ENCODE measurements at regions not wholly inside any gene's neighbourhood (a gene's known extent, or its start where the extent isn't known, plus 50 kb on each side); places are given as distances from the start of the nearest gene placed in this dataset.

DNA sequence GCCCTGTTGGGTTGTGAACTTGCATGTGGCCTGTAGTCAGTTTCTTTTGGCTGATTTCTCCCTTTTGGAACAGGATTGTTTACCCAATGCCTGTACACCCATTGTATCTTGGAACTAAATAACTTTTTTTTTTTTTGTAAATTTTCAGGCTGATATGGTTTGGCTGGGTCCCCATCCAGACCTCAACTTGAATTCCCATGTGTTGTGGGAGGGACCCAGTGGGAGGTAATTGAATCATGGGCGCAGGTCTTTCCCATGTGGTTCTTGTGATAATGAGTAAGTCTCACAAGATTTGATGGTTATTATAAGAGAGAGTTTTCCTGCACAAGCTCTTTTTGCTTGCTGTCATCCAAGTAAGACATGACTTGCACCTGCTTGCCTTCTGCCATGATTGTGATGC is 253.8 kb upstream of the GBE1 start:
- no peak overlapping the region for H3K4me3 Mint-ChIP-seq
- no peaks in the 10 kb centered on the region for H3K27me3 Mint-ChIP-seq
- no peaks in the 10 kb centered on the region for H3K36me3 Mint-ChIP-seq (ENCODE audit: low read depth)
- POLR2A ChIA-PET, result no interaction called here
- no peak for DNase-seq
- intact Hi-C loops (cut with micrococcal nuclease), result no loop called here
- H3K27ac Mint-ChIP-seq, result no peak overlapping the region
- no peaks in the 10 kb centered on the region for H3K4me1 Mint-ChIP-seq
- CTCF ChIA-PET, result no interaction called here
- H3K9me3 Mint-ChIP-seq, result no peaks in the 10 kb centered on the region
- TF ChIP-seq, protein P1, sequence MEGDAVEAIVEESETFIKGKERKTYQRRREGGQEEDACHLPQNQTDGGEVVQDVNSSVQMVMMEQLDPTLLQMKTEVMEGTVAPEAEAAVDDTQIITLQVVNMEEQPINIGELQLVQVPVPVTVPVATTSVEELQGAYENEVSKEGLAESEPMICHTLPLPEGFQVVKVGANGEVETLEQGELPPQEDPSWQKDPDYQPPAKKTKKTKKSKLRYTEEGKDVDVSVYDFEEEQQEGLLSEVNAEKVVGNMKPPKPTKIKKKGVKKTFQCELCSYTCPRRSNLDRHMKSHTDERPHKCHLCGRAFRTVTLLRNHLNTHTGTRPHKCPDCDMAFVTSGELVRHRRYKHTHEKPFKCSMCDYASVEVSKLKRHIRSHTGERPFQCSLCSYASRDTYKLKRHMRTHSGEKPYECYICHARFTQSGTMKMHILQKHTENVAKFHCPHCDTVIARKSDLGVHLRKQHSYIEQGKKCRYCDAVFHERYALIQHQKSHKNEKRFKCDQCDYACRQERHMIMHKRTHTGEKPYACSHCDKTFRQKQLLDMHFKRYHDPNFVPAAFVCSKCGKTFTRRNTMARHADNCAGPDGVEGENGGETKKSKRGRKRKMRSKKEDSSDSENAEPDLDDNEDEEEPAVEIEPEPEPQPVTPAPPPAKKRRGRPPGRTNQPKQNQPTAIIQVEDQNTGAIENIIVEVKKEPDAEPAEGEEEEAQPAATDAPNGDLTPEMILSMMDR (IDR thresholded peaks at IDR 0.05), result no peak
- ATAC-seq (ENCODE audit: low read depth), result no peak

DNA sequence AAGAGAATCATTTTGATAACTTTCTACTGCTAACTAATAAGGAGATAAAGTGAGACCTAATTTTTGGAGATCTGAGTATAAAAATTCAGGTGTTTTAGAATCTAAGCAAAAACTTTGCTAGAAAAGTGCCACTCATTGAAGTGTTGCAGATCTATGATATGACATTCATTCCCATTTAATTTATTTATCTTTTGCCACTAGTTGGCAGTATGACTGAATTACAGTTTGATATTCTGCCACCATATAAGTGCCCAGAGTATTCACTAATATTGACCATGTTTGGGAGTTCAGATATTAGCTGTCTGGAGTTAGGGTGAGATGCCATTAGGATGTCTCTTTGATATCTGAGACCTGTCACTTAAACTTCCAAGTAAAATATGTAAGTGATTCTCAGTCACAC is 251.3 kb upstream of the GBE1 start:
- Mint-ChIP-seq H3K27me3 (no peaks in the 10 kb centered on the region), H3K4me3 (no peak overlapping the region), H3K9me3 (no peaks in the 10 kb centered on the region), H3K27ac (no peak overlapping the region), H3K4me1 (no peaks in the 10 kb centered on the region), H3K36me3 (ENCODE audit: low read depth) (no peaks in the 10 kb centered on the region)
- intact Hi-C loops (cut with micrococcal nuclease), result no loop called here
- TF ChIP-seq, protein P1 (IDR thresholded peaks at IDR 0.05), result no peak
- CTCF ChIA-PET, result no interaction called here
- DNase-seq, result no peak
- POLR2A ChIA-PET, result no interaction called here
- ATAC-seq (ENCODE audit: low read depth), result no peak

GRCh38 chr3:82011336-82011735 is 249.9 kb upstream of the GBE1 start:
- ATAC-seq (ENCODE audit: low read depth) (no peak), DNase-seq (no peak)
- H3K9me3 Mint-ChIP-seq, result peaks cover 4% of the 10 kb centered on the region
- ChIA-PET CTCF (no interaction called here), POLR2A (no interaction called here)
- TF ChIP-seq, protein P1 (IDR thresholded peaks at IDR 0.05), result no peak
- H3K27ac Mint-ChIP-seq, result no peak overlapping the region
- no peaks in the 10 kb centered on the region for H3K36me3 Mint-ChIP-seq (ENCODE audit: low read depth)
- H3K4me3 Mint-ChIP-seq, result no peak overlapping the region
- intact Hi-C loops (cut with micrococcal nuclease), result no loop called here
- no peaks in the 10 kb centered on the region for H3K4me1 Mint-ChIP-seq
- no peaks in the 10 kb centered on the region for H3K27me3 Mint-ChIP-seq

DNA sequence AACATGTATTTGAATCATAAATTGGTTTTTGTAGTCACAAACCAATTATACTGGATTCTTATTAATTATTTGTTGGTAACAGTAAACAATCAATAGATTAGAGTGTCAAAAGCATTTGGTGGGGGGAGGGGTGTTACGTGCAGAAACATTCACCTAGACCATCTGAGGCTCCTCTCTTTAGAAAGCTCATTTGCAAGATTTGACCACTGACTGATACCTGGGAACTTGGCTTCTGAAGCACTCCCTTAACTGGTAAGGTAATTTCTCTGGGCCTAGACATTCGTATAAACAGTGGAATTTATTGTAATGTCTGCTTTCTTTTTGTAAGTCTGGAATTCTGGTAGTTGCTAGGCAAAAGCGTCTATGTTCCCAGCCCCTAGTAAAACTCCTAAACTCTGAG is 243.8 kb upstream of the GBE1 start:
- Mint-ChIP-seq H3K4me1 (no peaks in the 10 kb centered on the region), H3K27me3 (no peaks in the 10 kb centered on the region), H3K36me3 (ENCODE audit: low read depth) (no peaks in the 10 kb centered on the region), H3K27ac (no peak overlapping the region), H3K4me3 (no peak overlapping the region), H3K9me3 (peaks cover 4% of the 10 kb centered on the region)
- TF ChIP-seq, protein P1 (IDR thresholded peaks at IDR 0.05), result no peak
- ATAC-seq (ENCODE audit: low read depth), result no peak
- intact Hi-C loops (cut with micrococcal nuclease), result no loop called here
- DNase-seq, result no peak
- ChIA-PET POLR2A (no interaction called here), CTCF (no interaction called here)

- DNase-seq (no peak), ATAC-seq (ENCODE audit: low read depth) (no peak)
- ChIA-PET POLR2A (no interaction called here), CTCF (no interaction called here)
- Mint-ChIP-seq H3K27ac (no peak overlapping the region), H3K36me3 (ENCODE audit: low read depth) (no peaks in the 10 kb centered on the region), H3K4me1 (no peaks in the 10 kb centered on the region), H3K9me3 (peaks cover 4% of the 10 kb centered on the region), H3K27me3 (no peaks in the 10 kb centered on the region), H3K4me3 (no peak overlapping the region)
- TF ChIP-seq, protein P1 (IDR thresholded peaks at IDR 0.05), result no peak
- intact Hi-C loops (cut with micrococcal nuclease), result no loop called here
These were observed 242.8 kb upstream of the GBE1 start for GRCh38 chr3:82004266-82004665.

All from activated B cell treated with CpG ODN at 0.5 μM for 24 hours (primary cell).